Astrocyte (in vitro differentiated cells and primary cell): ENCODE measurements at regions not wholly inside any gene's neighbourhood (a gene's known extent, or its start where the extent isn't known, plus 50 kb on each side); places are given as distances from the start of the nearest gene placed in this dataset.

ENCODE experiments used
- DNase-seq: peaks from one replicate; pipeline ENCODE4 v3.0.0-alpha.2; 2010; ENCODE audit warnings: low read depth
- FAIRE-seq: peaks from 2 replicates; lab custom pipeline; 2011; peaks lifted over from hg19 to GRCh38; lab: Jason Lieb, UNC
- H2AFZ ChIP-seq: 2 replicates; pipeline ENCODE4 v1.6.0; 2012; ENCODE audit warnings: low read depth, low read length, inconsistent platforms
- H3K27ac ChIP-seq: 2 replicates; pipeline ENCODE4 v1.5.1; 2011; ENCODE audit warnings: low read depth, low read length, inconsistent platforms
- H3K27me3 ChIP-seq: 2 replicates; pipeline ENCODE4 v1.6.0; 2011; ENCODE audit warnings: low read length, inconsistent platforms; ENCODE audit not compliant: insufficient read depth
- H3K36me3 ChIP-seq: 2 replicates; pipeline ENCODE4 v1.5.1; 2011; ENCODE audit warnings: low read length, inconsistent platforms; ENCODE audit not compliant: insufficient read depth
- H3K4me1 ChIP-seq: 2 replicates; pipeline ENCODE4 v1.5.1; 2011; ENCODE audit warnings: low read length, inconsistent platforms; ENCODE audit not compliant: insufficient read depth
- H3K4me2 ChIP-seq: 2 replicates; pipeline ENCODE4 v1.6.0; 2012; ENCODE audit warnings: low read length, inconsistent platforms
- H3K4me3 ChIP-seq: 2 replicates; pipeline ENCODE4 v1.5.1; 2011; ENCODE audit warnings: low read depth, mild to moderate bottlenecking, low read length, inconsistent platforms; ENCODE audit not compliant: insufficient read depth
- H3K79me2 ChIP-seq: 2 replicates; pipeline ENCODE4 v1.6.0; 2012; ENCODE audit warnings: mild to moderate bottlenecking, low read length, inconsistent platforms; ENCODE audit not compliant: insufficient read depth
- H3K9ac ChIP-seq: 2 replicates; pipeline ENCODE4 v1.6.0; 2012; ENCODE audit warnings: mild to moderate bottlenecking, low read length, inconsistent platforms
- H3K9me3 ChIP-seq: 2 replicates; pipeline ENCODE4 v1.5.1; 2012; ENCODE audit warnings: low read depth, mild to moderate bottlenecking, low read length, inconsistent platforms; ENCODE audit not compliant: insufficient read depth
- H4K20me1 ChIP-seq: 2 replicates; pipeline ENCODE4 v1.6.0; 2012; ENCODE audit warnings: low read length, inconsistent platforms; ENCODE audit not compliant: insufficient read depth
- H3K27ac Mint-ChIP-seq: one replicate; pipeline ENCODE4 v1.8.0; 2021; ENCODE audit warnings: mild to moderate bottlenecking, mixed read lengths; ENCODE audit not compliant: unreplicated experiment
- H3K27me3 Mint-ChIP-seq: one replicate; pipeline ENCODE4 v1.8.0; 2021; ENCODE audit warnings: low read depth, mixed read lengths; ENCODE audit not compliant: unreplicated experiment
- H3K36me3 Mint-ChIP-seq: one replicate; pipeline ENCODE4 v1.8.0; 2021; ENCODE audit warnings: low read depth, mixed read lengths; ENCODE audit not compliant: unreplicated experiment
- H3K4me1 Mint-ChIP-seq: one replicate; pipeline ENCODE4 v1.8.0; 2021; ENCODE audit warnings: low read depth, mixed read lengths; ENCODE audit not compliant: unreplicated experiment
- H3K4me3 Mint-ChIP-seq: one replicate; pipeline ENCODE4 v1.8.0; 2021; ENCODE audit warnings: mild to moderate bottlenecking, moderate library complexity, mixed read lengths; ENCODE audit not compliant: unreplicated experiment
- H3K9me3 Mint-ChIP-seq: one replicate; pipeline ENCODE4 v1.8.0; 2021; ENCODE audit warnings: mild to moderate bottlenecking, mixed read lengths; ENCODE audit not compliant: unreplicated experiment
- EZH2 ChIP-seq: IDR thresholded peaks from 2 replicates; pipeline ENCODE4 v1.6.1; 2012; ENCODE audit warnings: mild to moderate bottlenecking, low read length, inconsistent platforms; ENCODE audit not compliant: insufficient read depth
- TF ChIP-seq, protein P1 (sequence below): IDR thresholded peaks from 2 replicates; pipeline ENCODE4 v1.5.1; 2011; ENCODE audit warnings: low read depth, mild to moderate bottlenecking, inconsistent platforms, low read length, moderate library complexity; ENCODE audit not compliant: insufficient read depth

DNA sequence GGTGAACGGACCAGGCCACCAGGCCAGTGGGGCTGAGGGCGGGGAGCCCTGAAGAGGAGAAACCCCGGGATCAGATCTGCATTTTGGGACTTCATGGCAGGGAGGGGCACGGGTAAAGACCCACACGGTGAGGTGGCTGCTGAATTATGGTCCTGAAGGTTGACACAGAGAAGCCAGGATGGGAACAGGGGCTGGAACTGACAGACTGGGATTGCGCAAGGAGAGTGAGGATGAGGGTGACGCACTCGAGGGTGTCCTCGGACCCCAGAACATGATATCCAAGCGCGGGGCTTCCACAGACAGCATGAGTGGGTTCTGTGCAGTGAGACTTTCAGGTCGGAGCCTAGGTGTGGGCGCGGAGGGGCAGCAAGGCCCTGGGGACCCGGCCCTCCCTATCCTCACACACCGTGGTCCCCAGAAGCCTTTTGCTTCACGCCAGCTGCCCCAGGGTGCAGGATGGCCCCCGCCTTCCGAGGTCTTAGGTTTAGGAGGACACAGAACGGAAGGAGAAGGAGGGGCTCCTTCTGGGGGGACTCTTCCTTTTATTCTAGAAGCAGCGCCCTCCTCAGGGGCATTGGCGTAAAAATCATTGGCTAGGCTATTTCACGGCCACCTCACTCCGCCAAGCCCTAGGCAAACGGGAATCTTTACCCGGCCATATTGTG lies 416.8 kb upstream of the HS6ST1 start:
- Mint-ChIP-seq H3K4me3 (no peak overlapping the region), H3K36me3 (peaks cover 2% of the 10 kb centered on the region), H3K9me3 (peaks cover 2% of the 10 kb centered on the region), H3K27me3 (peaks cover 19% of the 10 kb centered on the region), H3K27ac (no peak overlapping the region), H3K4me1 (peaks cover 18% of the 10 kb centered on the region)
- Histone ChIP-seq H3K27ac (peak overlapping the region; percentile 17), H3K4me1 (peaks cover 21% of the 10 kb centered on the region), H3K4me3 (no peak overlapping the region), H3K9ac (no peak overlapping the region), H3K79me2 (no peaks in the 10 kb centered on the region), H3K9me3 (no peaks in the 10 kb centered on the region), H4K20me1 (no peaks in the 10 kb centered on the region), H2AFZ (no peak overlapping the region), H3K27me3 (no peaks in the 10 kb centered on the region), H3K36me3 (no peaks in the 10 kb centered on the region), H3K4me2 (no peak overlapping the region)
- no peak for TF ChIP-seq EZH2
- TF ChIP-seq, protein P1, sequence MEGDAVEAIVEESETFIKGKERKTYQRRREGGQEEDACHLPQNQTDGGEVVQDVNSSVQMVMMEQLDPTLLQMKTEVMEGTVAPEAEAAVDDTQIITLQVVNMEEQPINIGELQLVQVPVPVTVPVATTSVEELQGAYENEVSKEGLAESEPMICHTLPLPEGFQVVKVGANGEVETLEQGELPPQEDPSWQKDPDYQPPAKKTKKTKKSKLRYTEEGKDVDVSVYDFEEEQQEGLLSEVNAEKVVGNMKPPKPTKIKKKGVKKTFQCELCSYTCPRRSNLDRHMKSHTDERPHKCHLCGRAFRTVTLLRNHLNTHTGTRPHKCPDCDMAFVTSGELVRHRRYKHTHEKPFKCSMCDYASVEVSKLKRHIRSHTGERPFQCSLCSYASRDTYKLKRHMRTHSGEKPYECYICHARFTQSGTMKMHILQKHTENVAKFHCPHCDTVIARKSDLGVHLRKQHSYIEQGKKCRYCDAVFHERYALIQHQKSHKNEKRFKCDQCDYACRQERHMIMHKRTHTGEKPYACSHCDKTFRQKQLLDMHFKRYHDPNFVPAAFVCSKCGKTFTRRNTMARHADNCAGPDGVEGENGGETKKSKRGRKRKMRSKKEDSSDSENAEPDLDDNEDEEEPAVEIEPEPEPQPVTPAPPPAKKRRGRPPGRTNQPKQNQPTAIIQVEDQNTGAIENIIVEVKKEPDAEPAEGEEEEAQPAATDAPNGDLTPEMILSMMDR, result no peak
- no peak for FAIRE-seq
- no peak for DNase-seq

DNA sequence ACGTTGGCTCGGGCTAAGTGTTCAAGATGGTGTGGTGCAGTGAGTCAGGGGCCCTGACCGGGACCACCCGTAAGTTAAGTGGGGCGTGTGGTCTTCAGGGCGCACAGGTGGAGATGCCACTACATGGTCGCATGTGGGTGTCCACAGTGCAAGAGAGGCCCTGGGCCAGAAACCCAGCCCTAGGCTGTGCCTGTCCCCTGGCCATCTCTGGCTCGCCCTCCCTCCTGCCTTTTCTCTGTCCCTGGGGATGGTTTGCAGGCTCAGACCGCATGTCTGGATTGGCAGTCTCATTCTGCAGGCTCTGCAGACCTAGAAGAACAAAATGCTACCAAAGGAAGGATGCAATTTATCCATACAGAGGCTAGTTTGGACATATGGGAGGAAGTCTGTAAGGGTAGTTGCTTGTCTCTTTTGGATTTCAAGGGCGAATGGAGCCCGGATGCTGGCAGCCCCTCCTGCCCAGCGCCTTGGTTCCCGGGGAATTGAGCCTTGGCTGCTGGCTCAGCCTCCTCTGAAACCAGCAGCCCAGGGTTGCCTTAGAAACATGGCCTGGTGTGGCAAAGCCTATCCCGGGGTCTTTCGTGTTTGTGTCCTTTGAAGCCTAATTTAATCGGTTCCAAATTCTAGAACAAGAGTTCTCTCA lies 417.5 kb upstream of the HS6ST1 start:
- no peak overlapping the region for H3K4me3 ChIP-seq

More for the DNA sequence above, 417.5 kb upstream of the HS6ST1 start:
- no peaks in the 10 kb centered on the region for H3K36me3 ChIP-seq
- peak overlapping the region; percentile 86 for H3K4me2 ChIP-seq
- H2AFZ ChIP-seq, result no peak overlapping the region
- Mint-ChIP-seq H3K36me3 (peaks cover 2% of the 10 kb centered on the region), H3K27ac (no peak overlapping the region), H3K9me3 (no peaks in the 10 kb centered on the region), H3K4me3 (no peak overlapping the region), H3K4me1 (peaks cover 18% of the 10 kb centered on the region), H3K27me3 (peaks cover 19% of the 10 kb centered on the region)
- no peaks in the 10 kb centered on the region for H4K20me1 ChIP-seq
- H3K9me3 ChIP-seq, result no peaks in the 10 kb centered on the region
- FAIRE-seq (no peak), DNase-seq (no peak)
- H3K9ac ChIP-seq, result no peak overlapping the region
- TF ChIP-seq EZH2, result no peak
- TF ChIP-seq, protein P1, result no peak
- no peaks in the 10 kb centered on the region for H3K79me2 ChIP-seq
- peaks cover 21% of the 10 kb centered on the region for H3K4me1 ChIP-seq
- H3K27me3 ChIP-seq, result no peaks in the 10 kb centered on the region
- no peak overlapping the region for H3K27ac ChIP-seq
